Caco-2 (cell line): ENCODE measurements at regions not wholly inside any gene's neighbourhood (a gene's known extent, or its start where the extent isn't known, plus 50 kb on each side); places are given as distances from the start of the nearest gene placed in this dataset.

Experiments used
- BruUV-seq: library from RNA; stranded (reverse); fragments of 400-500 nt; replicated peaks from 2 replicates; lab custom pipeline; 2021; lab: Mats Ljungman, UMichigan
- CTCF ChIA-PET: fragments of 300-600 bp; sonication (Branson Sonifier 250); formaldehyde crosslinking; loops from one replicate; lab custom pipeline; 2022; ENCODE audit warnings: antibody characterized with exemption; lab: Charles Lee
- POLR2A ChIA-PET: fragments of 300-600 bp; sonication (Branson Sonifier 250); formaldehyde crosslinking; loops from one replicate; lab custom pipeline; 2022; ENCODE audit warnings: antibody characterized with exemption; lab: Charles Lee
- DNase-seq, 2 experiments: peaks; one replicate each; pipeline versions ENCODE4 v3.0.0 to v3.0.0-alpha.2; 2020 to 2022
- H3K27me3 ChIP-seq: replicated peaks from 2 replicates; pipeline ENCODE4 v1.6.0; 2011; ENCODE audit warnings: low read length; ENCODE audit not compliant: control insufficient read depth, insufficient read depth
- H3K36me3 ChIP-seq: 2 replicates; pipeline ENCODE4 v1.5.1; 2011; ENCODE audit warnings: low read length; ENCODE audit not compliant: control insufficient read depth, insufficient read depth
- H3K4me1 ChIP-seq: fragments of 250-450 bp; sonication (Bioruptor Pico); 2 replicates; pipeline ENCODE4 v1.5.1; 2020; ENCODE audit warnings: mild to moderate bottlenecking
- H3K4me3 ChIP-seq: 2 replicates; pipeline ENCODE4 v1.5.1; 2011; ENCODE audit warnings: low read depth, mild to moderate bottlenecking, control low read depth, low read length
- H3K9me3 ChIP-seq: fragments of 250-450 bp; sonication (Bioruptor Pico); 2 replicates; pipeline ENCODE4 v1.5.1; 2020; ENCODE audit warnings: mild to moderate bottlenecking, moderate library complexity
- H3K27ac Mint-ChIP-seq: one replicate; pipeline ENCODE4 v1.8.0; 2022; ENCODE audit warnings: mixed read lengths; ENCODE audit not compliant: unreplicated experiment
- H3K27me3 Mint-ChIP-seq: one replicate; pipeline ENCODE4 v1.8.0; 2022; ENCODE audit warnings: mixed read lengths; ENCODE audit not compliant: insufficient read depth, unreplicated experiment
- H3K36me3 Mint-ChIP-seq: one replicate; pipeline ENCODE4 v1.8.0; 2022; ENCODE audit warnings: mild to moderate bottlenecking, mixed read lengths; ENCODE audit not compliant: insufficient read depth, unreplicated experiment
- H3K4me1 Mint-ChIP-seq: one replicate; pipeline ENCODE4 v1.8.0; 2022; ENCODE audit warnings: low read depth, mixed read lengths; ENCODE audit not compliant: unreplicated experiment
- H3K4me3 Mint-ChIP-seq: one replicate; pipeline ENCODE4 v1.8.0; 2022; ENCODE audit warnings: mild to moderate bottlenecking, moderate library complexity, mixed read lengths; ENCODE audit not compliant: unreplicated experiment
- H3K9me3 Mint-ChIP-seq: one replicate; pipeline ENCODE4 v1.8.0; 2022; ENCODE audit warnings: mixed read lengths; ENCODE audit not compliant: unreplicated experiment
- CTCF ChIP-seq, 2 experiments: fragments of 200-600 bp in 1 of 2; IDR thresholded peaks; 1 replicate in 1 of 2; 2 replicates in 1 of 2; pipeline versions ENCODE4 v1.5.1 to v1.8.0; 2011 to 2022; ENCODE audit warnings: antibody characterized with exemption in 1 of 2, control low read depth in 1 of 2, inconsistent platforms in 1 of 2, low read depth in 1 of 2, low read length in 1 of 2, mild to moderate bottlenecking in 1 of 2, moderate library complexity in 1 of 2; ENCODE audit not compliant: insufficient read depth in 1 of 2, severe bottlenecking in 1 of 2, unreplicated experiment in 1 of 2
- intact Hi-C: fragments of 100-400 bp; cut with micrococcal nuclease; formaldehyde crosslinking; loops from one replicate; pipeline ENCODE4 v1.10.0; 2022; ENCODE audit not compliant: unreplicated experiment

- no peak overlapping the region for H3K4me3 Mint-ChIP-seq
- CTCF ChIA-PET: no interaction called here
- Histone ChIP-seq H3K27me3 (no peaks in the 10 kb centered on the region), H3K9me3 (no peaks in the 10 kb centered on the region), H3K36me3 (no peaks in the 10 kb centered on the region), H3K4me3 (no peak overlapping the region), H3K4me1 (peaks cover 19% of the 10 kb centered on the region)
- H3K27ac Mint-ChIP-seq: no peak overlapping the region
- no peaks in the 10 kb centered on the region for H3K9me3 Mint-ChIP-seq
- H3K4me1 Mint-ChIP-seq: peaks cover 17% of the 10 kb centered on the region
- BruUV-seq: no TSS peak
- H3K36me3 Mint-ChIP-seq: no peaks in the 10 kb centered on the region
- no peak for TF ChIP-seq CTCF (IDR thresholded peaks at IDR 0.05; ENCODE audit: insufficient read depth in 1 of 2, low read depth in 1 of 2, low read length in 1 of 2, severe bottlenecking in 1 of 2, unreplicated experiment in 1 of 2)
- intact Hi-C loops: loop anchor here (5.0 kb wide), 1 partner anchor 209 kb away; no protein-coding TSS in a partner anchor
- no peaks in the 10 kb centered on the region for H3K27me3 Mint-ChIP-seq
- POLR2A ChIA-PET: no interaction called here
- DNase-seq: no peak
These were observed 184.7 kb upstream of the GLI2 start for GRCh38 chr2:120550893-120551446.

- peaks cover 14% of the 10 kb centered on the region for H3K4me1 ChIP-seq
- H3K9me3 ChIP-seq: no peaks in the 10 kb centered on the region
- TF ChIP-seq CTCF (IDR thresholded peaks at IDR 0.05; ENCODE audit: insufficient read depth in 1 of 2, low read depth in 1 of 2, low read length in 1 of 2, severe bottlenecking in 1 of 2, unreplicated experiment in 1 of 2): no peak
- intact Hi-C loops: loop anchor here (5.0 kb wide), 1 partner anchor 209 kb away; no protein-coding TSS in a partner anchor
- DNase-seq: no peak
- H3K27me3 ChIP-seq: no peaks in the 10 kb centered on the region
- no TSS peak for BruUV-seq
- no peaks in the 10 kb centered on the region for H3K36me3 ChIP-seq
- Mint-ChIP-seq H3K9me3 (no peaks in the 10 kb centered on the region), H3K4me1 (peaks cover 12% of the 10 kb centered on the region), H3K27ac (no peak overlapping the region), H3K27me3 (no peaks in the 10 kb centered on the region), H3K36me3 (no peaks in the 10 kb centered on the region), H3K4me3 (no peak overlapping the region)
- ChIA-PET CTCF (interaction anchor here (0.8 kb wide), 1 partner anchor 120 kb away, joined by 3 read pairs; no protein-coding TSS in a partner anchor), POLR2A (no interaction called here)
- H3K4me3 ChIP-seq: no peak overlapping the region
These were observed 184.1 kb upstream of the GLI2 start for GRCh38 chr2:120551522-120551921.

- no peak for DNase-seq
- Mint-ChIP-seq H3K27me3 (no peaks in the 10 kb centered on the region), H3K4me1 (peaks cover 10% of the 10 kb centered on the region), H3K36me3 (no peaks in the 10 kb centered on the region), H3K4me3 (no peak overlapping the region), H3K27ac (no peak overlapping the region), H3K9me3 (no peaks in the 10 kb centered on the region)
- TF ChIP-seq CTCF (IDR thresholded peaks at IDR 0.05; ENCODE audit: insufficient read depth in 1 of 2, low read depth in 1 of 2, low read length in 1 of 2, severe bottlenecking in 1 of 2, unreplicated experiment in 1 of 2): no peak
- Histone ChIP-seq H3K27me3 (no peaks in the 10 kb centered on the region), H3K9me3 (no peaks in the 10 kb centered on the region), H3K36me3 (no peaks in the 10 kb centered on the region), H3K4me1 (peaks cover 8% of the 10 kb centered on the region), H3K4me3 (no peak overlapping the region)
- POLR2A ChIA-PET: no interaction called here
- BruUV-seq: no TSS peak
- intact Hi-C loops: loop anchor here (2.0 to 5.0 kb wide), 2 partner anchors 123 to 210 kb away; no protein-coding TSS in a partner anchor
- CTCF ChIA-PET: interaction anchor here (0.8 kb wide), 1 partner anchor 120 kb away, joined by 3 read pairs; no protein-coding TSS in a partner anchor
These were observed 183.6 kb upstream of the GLI2 start for GRCh38 chr2:120552079-120552478.
